ENCODE measurements at regions not wholly inside any gene's neighbourhood (a gene's known extent, or its start where the extent isn't known, plus 50 kb on each side); places are given as distances from the start of the nearest gene placed in this dataset.

DNA sequence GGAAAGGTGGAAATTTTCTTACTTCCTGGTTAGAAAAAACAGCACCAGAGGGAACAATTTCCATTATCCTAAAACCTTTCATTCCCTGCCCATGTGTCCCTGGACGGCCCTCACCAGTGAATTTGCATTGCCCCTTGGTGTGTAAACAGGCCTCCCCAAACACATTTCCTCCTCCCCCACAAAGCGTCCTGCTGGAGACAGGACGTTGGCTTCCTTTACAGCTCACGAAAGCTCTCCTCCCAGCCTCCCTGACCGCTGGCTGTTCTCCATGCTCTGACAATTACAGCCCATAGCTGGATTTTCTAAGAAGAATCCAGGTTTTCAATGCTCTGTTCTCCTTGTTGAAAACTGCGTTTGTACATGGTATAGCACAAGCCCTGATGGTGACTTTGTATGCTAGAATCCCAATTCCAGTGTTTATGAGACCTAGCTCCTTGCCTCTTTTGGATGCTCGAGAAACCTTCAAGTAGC is 724.2 kb upstream of the CELF2 start:
- ChIA-PET POLR2A (no interaction called here), CTCF (no interaction called here)
- Mint-ChIP-seq H3K36me3 (ENCODE audit: low read depth) (no peaks in the 10 kb centered on the region), H3K9me3 (no peaks in the 10 kb centered on the region), H3K4me1 (ENCODE audit: low read depth) (no peaks in the 10 kb centered on the region), H3K27ac (no peak overlapping the region), H3K4me3 (no peak overlapping the region), H3K27me3 (peaks cover 6% of the 10 kb centered on the region)
- no peak for ATAC-seq (ENCODE audit: poor library complexity)
- no peak for DNase-seq
- Histone ChIP-seq H3K36me3 (ENCODE audit: insufficient read depth, low read length) (no peaks in the 10 kb centered on the region), H3K9me3 (ENCODE audit: control insufficient read depth in 1 of 2, insufficient read depth in 1 of 2, low read length in 2 of 2) (peaks cover 0 to 7% of the 10 kb centered on the region in 2 experiments), H3K27ac (ENCODE audit: low read depth in 1 of 2, low read length in 2 of 2) (no peak overlapping the region), H3K4me3 (ENCODE audit: low read length) (no peak overlapping the region), H3K4me1 (ENCODE audit: insufficient read depth, low read length) (no peaks in the 10 kb centered on the region), H3K27me3 (ENCODE audit: control insufficient read depth in 1 of 2, insufficient read depth in 2 of 2, low read length in 2 of 2) (no peaks in the 10 kb centered on the region)
- intact Hi-C loops (cut with DNase I, micrococcal nuclease) = no loop called here
- TF ChIP-seq CTCF (IDR thresholded peaks at IDR 0.05) = no peak

GRCh38 chr10:10294184-10294880 is 723.3 kb upstream of the CELF2 start:
- no peaks in the 10 kb centered on the region for H3K9me3 Mint-ChIP-seq
- H3K36me3 ChIP-seq (ENCODE audit: insufficient read depth, low read length) = no peaks in the 10 kb centered on the region
- H3K4me3 ChIP-seq (ENCODE audit: low read length) = no peak overlapping the region
- no peak overlapping the region for H3K27ac Mint-ChIP-seq
- POLR2A ChIA-PET = no interaction called here
- no peaks in the 10 kb centered on the region for H3K36me3 Mint-ChIP-seq (ENCODE audit: low read depth)
- H3K4me1 Mint-ChIP-seq (ENCODE audit: low read depth) = no peaks in the 10 kb centered on the region
- CTCF ChIA-PET = no interaction called here
- peaks cover 0 to 7% of the 10 kb centered on the region in 2 experiments for H3K9me3 ChIP-seq (ENCODE audit: control insufficient read depth in 1 of 2, insufficient read depth in 1 of 2, low read length in 2 of 2)
- DNase-seq = no peak
- ATAC-seq (ENCODE audit: poor library complexity) = no peak
- intact Hi-C loops (cut with DNase I, micrococcal nuclease) = no loop called here
- no peak overlapping the region for H3K27ac ChIP-seq (ENCODE audit: low read depth in 1 of 2, low read length in 2 of 2)
- no peaks in the 10 kb centered on the region for H3K4me1 ChIP-seq (ENCODE audit: insufficient read depth, low read length)
- no peaks in the 10 kb centered on the region for H3K27me3 ChIP-seq (ENCODE audit: control insufficient read depth in 1 of 2, insufficient read depth in 2 of 2, low read length in 2 of 2)
- no peak for TF ChIP-seq CTCF (IDR thresholded peaks at IDR 0.05)
- no peaks in the 10 kb centered on the region for H3K27me3 Mint-ChIP-seq
- H3K4me3 Mint-ChIP-seq = no peak overlapping the region

DNA sequence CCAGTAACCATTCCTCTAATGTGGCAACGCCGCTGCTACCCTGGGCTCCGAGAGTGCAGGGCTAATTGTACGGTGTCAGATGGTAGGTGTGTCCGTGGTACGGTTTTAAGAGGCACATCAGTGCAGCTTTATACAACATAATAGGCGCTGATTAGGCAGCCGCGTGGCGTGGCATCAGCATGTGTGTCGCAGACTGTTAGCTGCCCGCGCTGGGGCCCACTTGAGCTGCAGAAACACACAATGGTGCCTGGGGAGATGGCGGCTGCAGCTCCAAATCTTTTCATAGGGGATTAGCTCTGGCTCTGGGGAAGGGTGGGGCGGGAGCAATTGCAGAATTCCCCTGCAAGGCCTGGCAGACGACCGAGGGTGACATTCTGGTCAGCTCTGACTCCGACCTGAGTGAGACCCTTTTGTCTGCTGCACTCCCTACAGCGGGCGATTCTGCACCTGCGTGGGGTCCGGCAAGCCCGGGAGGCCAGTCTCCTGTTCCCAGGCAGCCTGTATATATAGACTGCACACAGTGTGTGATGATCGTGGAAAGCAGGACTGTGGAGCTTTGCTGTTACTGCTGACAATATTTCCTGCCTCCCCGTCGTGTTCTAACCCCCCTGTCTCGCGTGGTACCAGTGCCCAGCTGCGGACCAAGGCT is 722.7 kb upstream of the CELF2 start:
- ATAC-seq (ENCODE audit: poor library complexity) = no peak
- ChIA-PET CTCF (no interaction called here), POLR2A (no interaction called here)
- H3K27me3 ChIP-seq (ENCODE audit: control insufficient read depth in 1 of 2, insufficient read depth in 2 of 2, low read length in 2 of 2) = no peaks in the 10 kb centered on the region
- no peaks in the 10 kb centered on the region for H3K4me1 Mint-ChIP-seq (ENCODE audit: low read depth)
- H3K4me1 ChIP-seq (ENCODE audit: insufficient read depth, low read length) = no peaks in the 10 kb centered on the region
- no peak overlapping the region for H3K27ac ChIP-seq (ENCODE audit: low read depth in 1 of 2, low read length in 2 of 2)
- no peak overlapping the region for H3K4me3 ChIP-seq (ENCODE audit: low read length)
- no peaks in the 10 kb centered on the region for H3K36me3 Mint-ChIP-seq (ENCODE audit: low read depth)
- H3K36me3 ChIP-seq (ENCODE audit: insufficient read depth, low read length) = no peaks in the 10 kb centered on the region
- DNase-seq = no peak
- H3K9me3 ChIP-seq (ENCODE audit: control insufficient read depth in 1 of 2, insufficient read depth in 1 of 2, low read length in 2 of 2) = peaks cover 0 to 7% of the 10 kb centered on the region in 2 experiments
- no peak for TF ChIP-seq CTCF (IDR thresholded peaks at IDR 0.05)
- no peaks in the 10 kb centered on the region for H3K9me3 Mint-ChIP-seq
- H3K27me3 Mint-ChIP-seq = no peaks in the 10 kb centered on the region
- H3K27ac Mint-ChIP-seq = no peak overlapping the region
- intact Hi-C loops (cut with DNase I, micrococcal nuclease) = no loop called here
- no peak overlapping the region for H3K4me3 Mint-ChIP-seq

Measured in CD4-positive, alpha-beta T cell (primary cell).